ENCODE measurements at regions not wholly inside any gene's neighbourhood (a gene's known extent, or its start where the extent isn't known, plus 50 kb on each side); places are given as distances from the start of the nearest gene placed in this dataset.

- no peak for DNase-seq
- TF ChIP-seq, protein P1, sequence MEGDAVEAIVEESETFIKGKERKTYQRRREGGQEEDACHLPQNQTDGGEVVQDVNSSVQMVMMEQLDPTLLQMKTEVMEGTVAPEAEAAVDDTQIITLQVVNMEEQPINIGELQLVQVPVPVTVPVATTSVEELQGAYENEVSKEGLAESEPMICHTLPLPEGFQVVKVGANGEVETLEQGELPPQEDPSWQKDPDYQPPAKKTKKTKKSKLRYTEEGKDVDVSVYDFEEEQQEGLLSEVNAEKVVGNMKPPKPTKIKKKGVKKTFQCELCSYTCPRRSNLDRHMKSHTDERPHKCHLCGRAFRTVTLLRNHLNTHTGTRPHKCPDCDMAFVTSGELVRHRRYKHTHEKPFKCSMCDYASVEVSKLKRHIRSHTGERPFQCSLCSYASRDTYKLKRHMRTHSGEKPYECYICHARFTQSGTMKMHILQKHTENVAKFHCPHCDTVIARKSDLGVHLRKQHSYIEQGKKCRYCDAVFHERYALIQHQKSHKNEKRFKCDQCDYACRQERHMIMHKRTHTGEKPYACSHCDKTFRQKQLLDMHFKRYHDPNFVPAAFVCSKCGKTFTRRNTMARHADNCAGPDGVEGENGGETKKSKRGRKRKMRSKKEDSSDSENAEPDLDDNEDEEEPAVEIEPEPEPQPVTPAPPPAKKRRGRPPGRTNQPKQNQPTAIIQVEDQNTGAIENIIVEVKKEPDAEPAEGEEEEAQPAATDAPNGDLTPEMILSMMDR (IDR thresholded peaks at IDR 0.05), result no peak
- TF ChIP-seq POLR2A (IDR thresholded peaks at IDR 0.05), result no peak
- Histone ChIP-seq H3K27me3 (no peaks in the 10 kb centered on the region), H3K4me1 (no peaks in the 10 kb centered on the region), H3K27ac (no peak overlapping the region), H3K36me3 (no peaks in the 10 kb centered on the region), H3K9me3 (no peaks in the 10 kb centered on the region), H3K4me3 (no peak overlapping the region)
- ATAC-seq, result no peak
- intact Hi-C loops (cut with DNase I), result no loop called here
Observed at GRCh38 chr14:84131924-84132323, 1398.0 kb upstream of the FLRT2 start.

DNA sequence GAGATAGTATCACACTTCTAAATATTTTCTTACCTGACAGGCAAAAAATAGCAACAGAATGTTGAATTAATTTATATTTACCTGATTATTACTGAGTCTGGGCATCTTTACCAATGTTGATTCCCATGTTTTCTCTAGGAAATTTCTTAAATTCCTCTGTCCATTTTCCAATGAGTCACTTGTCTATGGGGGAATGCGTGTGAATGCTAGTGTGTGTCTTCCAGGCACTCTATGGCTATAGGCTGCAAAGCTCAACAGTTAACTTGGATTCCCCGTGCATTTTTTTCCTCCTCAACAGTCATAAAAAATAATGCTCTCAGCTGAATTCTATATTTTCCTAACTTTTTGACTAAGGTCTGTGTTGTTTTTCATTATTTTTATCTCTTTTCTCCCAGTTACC lies 1385.8 kb upstream of the FLRT2 start:
- ATAC-seq, result no peak

GRCh38 chr14:84152452-84152851 lies 1377.5 kb upstream of the FLRT2 start:
- DNase-seq, result peak in 1 of 3 donors; percentile 32
- Histone ChIP-seq H3K27ac (no peak overlapping the region), H3K36me3 (no peaks in the 10 kb centered on the region), H3K4me3 (no peak overlapping the region), H3K9me3 (no peaks in the 10 kb centered on the region), H3K4me1 (no peaks in the 10 kb centered on the region), H3K27me3 (no peaks in the 10 kb centered on the region)
- 60% methylated on average over 5 of the region's 14 CpGs for WGBS (ENCODE audit: insufficient coverage, low coverage, low lambda C conversion rate, missing lambda C conversion rate)
- ATAC-seq, result no peak
- intact Hi-C loops (cut with DNase I), result no loop called here
- no peak for TF ChIP-seq POLR2A (IDR thresholded peaks at IDR 0.05)
- TF ChIP-seq, protein P1 (IDR thresholded peaks at IDR 0.05), result no peak

More for the DNA sequence above, 1385.8 kb upstream of the FLRT2 start:
- Histone ChIP-seq H3K27me3 (no peaks in the 10 kb centered on the region), H3K4me1 (no peaks in the 10 kb centered on the region), H3K36me3 (no peaks in the 10 kb centered on the region), H3K27ac (no peak overlapping the region), H3K4me3 (no peak overlapping the region), H3K9me3 (no peaks in the 10 kb centered on the region)
- no peak for DNase-seq
- intact Hi-C loops (cut with DNase I), result no loop called here
- TF ChIP-seq, protein P1 (IDR thresholded peaks at IDR 0.05), result no peak
- TF ChIP-seq POLR2A (IDR thresholded peaks at IDR 0.05), result no peak
- WGBS (ENCODE audit: insufficient coverage, low coverage, low lambda C conversion rate, missing lambda C conversion rate), result 65% methylated on average over 2 of the region's 2 CpGs

- no peak overlapping the region for H3K4me3 ChIP-seq
- DNase-seq (no peak), ATAC-seq (no peak)
- intact Hi-C loops (cut with DNase I), result no loop called here
- 17% methylated on average over 2 of the region's 2 CpGs for WGBS (ENCODE audit: insufficient coverage, low coverage, low lambda C conversion rate, missing lambda C conversion rate)
- TF ChIP-seq POLR2A (IDR thresholded peaks at IDR 0.05), result no peak
- TF ChIP-seq, protein P1 (IDR thresholded peaks at IDR 0.05), result no peak
- H3K9me3 ChIP-seq, result no peaks in the 10 kb centered on the region
- H3K27me3 ChIP-seq, result no peaks in the 10 kb centered on the region
- H3K27ac ChIP-seq, result no peak overlapping the region
- no peaks in the 10 kb centered on the region for H3K36me3 ChIP-seq
- H3K4me1 ChIP-seq, result no peaks in the 10 kb centered on the region
Observed at GRCh38 chr14:84162633-84163032, 1367.3 kb upstream of the FLRT2 start.

- Histone ChIP-seq H3K36me3 (no peaks in the 10 kb centered on the region), H3K9me3 (no peaks in the 10 kb centered on the region), H3K27me3 (no peaks in the 10 kb centered on the region), H3K4me3 (no peak overlapping the region), H3K27ac (no peak overlapping the region), H3K4me1 (no peaks in the 10 kb centered on the region)
- DNase-seq, result no peak
- 29% methylated on average over 3 of the region's 3 CpGs for WGBS (ENCODE audit: insufficient coverage, low coverage, low lambda C conversion rate, missing lambda C conversion rate)
- ATAC-seq, result no peak
- intact Hi-C loops (cut with DNase I), result no loop called here
- TF ChIP-seq, protein P1 (IDR thresholded peaks at IDR 0.05), result no peak
- no peak for TF ChIP-seq POLR2A (IDR thresholded peaks at IDR 0.05)
Observed at GRCh38 chr14:84167026-84167425, 1362.9 kb upstream of the FLRT2 start.
